ENCODE measurements at regions not wholly inside any gene's neighbourhood (a gene's known extent, or its start where the extent isn't known, plus 50 kb on each side); places are given as distances from the start of the nearest gene placed in this dataset.

DNA sequence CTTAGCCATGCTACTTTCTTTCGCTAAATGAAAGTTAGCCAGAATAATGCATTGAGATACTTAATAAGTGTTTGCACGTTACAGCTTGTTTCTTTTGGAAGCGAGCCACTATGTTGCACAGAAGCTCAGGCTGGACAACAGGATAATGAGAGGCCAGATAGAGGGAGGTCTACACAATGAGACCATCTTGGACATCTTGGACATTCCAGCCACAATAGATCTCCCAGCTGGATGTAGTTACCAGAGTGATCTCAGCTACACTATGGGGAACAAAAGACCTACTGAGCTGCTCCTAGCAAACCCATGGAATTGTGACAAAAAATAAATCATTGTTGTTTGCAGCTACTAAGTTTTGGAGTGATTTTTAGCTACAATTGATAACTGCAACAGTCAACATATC lies 540.1 kb upstream of the SEMA6D start:
- TF ChIP-seq, protein P1, sequence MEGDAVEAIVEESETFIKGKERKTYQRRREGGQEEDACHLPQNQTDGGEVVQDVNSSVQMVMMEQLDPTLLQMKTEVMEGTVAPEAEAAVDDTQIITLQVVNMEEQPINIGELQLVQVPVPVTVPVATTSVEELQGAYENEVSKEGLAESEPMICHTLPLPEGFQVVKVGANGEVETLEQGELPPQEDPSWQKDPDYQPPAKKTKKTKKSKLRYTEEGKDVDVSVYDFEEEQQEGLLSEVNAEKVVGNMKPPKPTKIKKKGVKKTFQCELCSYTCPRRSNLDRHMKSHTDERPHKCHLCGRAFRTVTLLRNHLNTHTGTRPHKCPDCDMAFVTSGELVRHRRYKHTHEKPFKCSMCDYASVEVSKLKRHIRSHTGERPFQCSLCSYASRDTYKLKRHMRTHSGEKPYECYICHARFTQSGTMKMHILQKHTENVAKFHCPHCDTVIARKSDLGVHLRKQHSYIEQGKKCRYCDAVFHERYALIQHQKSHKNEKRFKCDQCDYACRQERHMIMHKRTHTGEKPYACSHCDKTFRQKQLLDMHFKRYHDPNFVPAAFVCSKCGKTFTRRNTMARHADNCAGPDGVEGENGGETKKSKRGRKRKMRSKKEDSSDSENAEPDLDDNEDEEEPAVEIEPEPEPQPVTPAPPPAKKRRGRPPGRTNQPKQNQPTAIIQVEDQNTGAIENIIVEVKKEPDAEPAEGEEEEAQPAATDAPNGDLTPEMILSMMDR (IDR thresholded peaks at IDR 0.05; ENCODE audit: low read length), result no peak
- TF ChIP-seq EZH2phosphoT487 (IDR thresholded peaks at IDR 0.05; ENCODE audit: low read length) (no peak), EZH2 (optimal IDR thresholded peaks at IDR 0.05; ENCODE audit: low read depth, low read length) (no peak)

All from MM.1S (cell line).